ENCODE measurements at regions not wholly inside any gene's neighbourhood (a gene's known extent, or its start where the extent isn't known, plus 50 kb on each side); places are given as distances from the start of the nearest gene placed in this dataset.

DNA sequence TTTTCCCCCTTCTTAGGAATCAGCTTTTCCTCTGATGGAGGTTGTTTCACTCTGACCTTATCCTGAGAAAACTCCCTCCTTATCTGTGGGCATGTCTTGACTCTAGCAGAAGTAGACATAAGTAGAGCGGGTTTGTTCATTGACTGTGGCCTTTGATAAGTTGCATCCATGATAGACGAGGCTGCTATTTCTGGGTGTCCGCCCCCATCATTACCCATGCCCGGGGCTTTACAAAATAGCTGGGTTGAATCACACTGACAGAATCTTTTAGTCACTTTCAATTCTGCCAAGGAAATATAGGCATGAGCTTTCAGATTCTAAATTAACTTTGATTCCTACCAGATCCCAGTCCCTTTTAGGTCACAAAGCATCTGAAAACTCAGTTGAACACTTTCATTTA lies 223.8 kb downstream of the SEC61B start:
- H3K4me3 ChIP-seq (ENCODE audit: low read depth, low read length), result no peak overlapping the region
- TF ChIP-seq CTCF (IDR thresholded peaks at IDR 0.05; ENCODE audit: control insufficient read depth, extremely low read depth, insufficient read depth), result no peak
- no peak for DNase-seq (ENCODE audit: low read depth)

DNA sequence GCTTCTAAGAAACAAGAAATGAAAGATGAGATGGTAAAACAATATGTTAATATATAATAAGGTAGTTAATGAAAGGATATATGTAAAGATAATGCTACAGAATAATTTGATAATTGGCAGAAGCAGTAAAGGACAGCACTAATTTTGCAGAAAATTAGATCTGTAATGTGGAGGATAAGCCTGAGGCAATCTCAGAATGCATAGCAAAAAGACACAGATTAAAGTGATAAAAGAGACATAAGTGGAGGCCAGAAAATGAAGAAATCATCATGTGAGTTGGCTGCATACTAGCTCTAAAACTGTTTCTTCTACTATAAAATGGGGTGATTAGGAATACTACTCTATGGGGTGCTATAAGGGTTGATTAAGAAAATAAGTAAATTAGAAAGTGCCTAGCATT lies 225.9 kb downstream of the SEC61B start:
- H3K4me3 ChIP-seq (ENCODE audit: low read depth, low read length), result no peak overlapping the region
- DNase-seq (ENCODE audit: low read depth), result no peak
- TF ChIP-seq CTCF (IDR thresholded peaks at IDR 0.05; ENCODE audit: control insufficient read depth, extremely low read depth, insufficient read depth), result no peak

- no peak overlapping the region for H3K4me3 ChIP-seq (ENCODE audit: low read depth, low read length)
- no peak for DNase-seq (ENCODE audit: low read depth)
- no peak for TF ChIP-seq CTCF (IDR thresholded peaks at IDR 0.05; ENCODE audit: control insufficient read depth, extremely low read depth, insufficient read depth)
These were observed 227.6 kb downstream of the SEC61B start for GRCh38 chr9:99449726-99450125.

- DNase-seq (ENCODE audit: low read depth), result no peak
- no peak for TF ChIP-seq CTCF (IDR thresholded peaks at IDR 0.05; ENCODE audit: control insufficient read depth, extremely low read depth, insufficient read depth)
- H3K4me3 ChIP-seq (ENCODE audit: low read depth, low read length), result no peak overlapping the region
These were observed 229.1 kb downstream of the SEC61B start for GRCh38 chr9:99451112-99451606.

GRCh38 chr9:99457406-99457805 lies 235.3 kb downstream of the SEC61B start:
- no peak for DNase-seq (ENCODE audit: low read depth)
- H3K4me3 ChIP-seq (ENCODE audit: low read depth, low read length), result no peak overlapping the region
- TF ChIP-seq CTCF (IDR thresholded peaks at IDR 0.05; ENCODE audit: control insufficient read depth, extremely low read depth, insufficient read depth), result no peak

- TF ChIP-seq CTCF (IDR thresholded peaks at IDR 0.05; ENCODE audit: control insufficient read depth, extremely low read depth, insufficient read depth), result no peak
- no peak for DNase-seq (ENCODE audit: low read depth)
- no peak overlapping the region for H3K4me3 ChIP-seq (ENCODE audit: low read depth, low read length)
These were observed 235.9 kb downstream of the SEC61B start for GRCh38 chr9:99457981-99458380.

- no peak for DNase-seq (ENCODE audit: low read depth)
- no peak overlapping the region for H3K4me3 ChIP-seq (ENCODE audit: low read depth, low read length)
- TF ChIP-seq CTCF (IDR thresholded peaks at IDR 0.05; ENCODE audit: control insufficient read depth, extremely low read depth, insufficient read depth), result no peak
These were observed 237.8 kb downstream of the SEC61B start for GRCh38 chr9:99459919-99460318.
